Effector memory CD8-positive, alpha-beta T cell (primary cell): ENCODE measurements at regions not wholly inside any gene's neighbourhood (a gene's known extent, or its start where the extent isn't known, plus 50 kb on each side); places are given as distances from the start of the nearest gene placed in this dataset.
"Not testable (repeated sequence)": the region's sequence is repeated elsewhere in the genome, so short reads cannot be mapped to it uniquely, and the experiment has no call there.

Source experiments
- ATAC-seq: fragments of 150-1000 bp; cut with Tn5 transposase; replicated peaks from 2 replicates; pipeline ENCODE4 v1.10.0; 2021; ENCODE audit warnings: mild to moderate bottlenecking, moderate library complexity
- DNase-seq, 3 experiments: peaks; one replicate each; pipeline ENCODE4 v3.0.0; 2021
- H3K27ac Mint-ChIP-seq, 2 donors: one replicate each; pipeline ENCODE4 v1.8.0; 2022; ENCODE audit warnings: mild to moderate bottlenecking in 2 of 2, mixed read lengths in 2 of 2, moderate library complexity in 2 of 2
- H3K27me3 Mint-ChIP-seq, 2 donors: one replicate each; pipeline ENCODE4 v1.8.0; 2022; ENCODE audit warnings: mixed read lengths in 2 of 2
- H3K36me3 Mint-ChIP-seq: one replicate; pipeline ENCODE4 v1.8.0; 2022; ENCODE audit warnings: mild to moderate bottlenecking, moderate library complexity, mixed read lengths; ENCODE audit not compliant: insufficient read depth
- H3K4me1 Mint-ChIP-seq, 2 donors: one replicate each; pipeline ENCODE4 v1.8.0; 2022; ENCODE audit warnings: low read depth in 2 of 2, mixed read lengths in 2 of 2
- H3K4me3 Mint-ChIP-seq, 2 donors: one replicate each; pipeline ENCODE4 v1.8.0; 2022; ENCODE audit warnings: mild to moderate bottlenecking in 2 of 2, mixed read lengths in 2 of 2, moderate library complexity in 2 of 2
- H3K9me3 Mint-ChIP-seq, 2 donors: one replicate each; pipeline ENCODE4 v1.8.0; 2022; ENCODE audit warnings: mixed read lengths in 2 of 2

GRCh38 chr1:181893150-181893549 is 168.4 kb downstream of the ZNF648 start:
- H3K4me1 Mint-ChIP-seq, H3K9me3 Mint-ChIP-seq, H3K36me3 Mint-ChIP-seq, DNase-seq, H3K4me3 Mint-ChIP-seq, H3K27ac Mint-ChIP-seq, H3K27me3 Mint-ChIP-seq, ATAC-seq: not testable (repeated sequence)

GRCh38 chr1:181872562-181872961 is 188.9 kb downstream of the ZNF648 start:
- no peak overlapping the region for H3K4me3 Mint-ChIP-seq
- ATAC-seq (no peak), DNase-seq (no peak)
- peaks cover 0 to 8% of the 10 kb centered on the region in 2 donors for H3K9me3 Mint-ChIP-seq
- no peaks in the 10 kb centered on the region for H3K36me3 Mint-ChIP-seq
- no peak overlapping the region for H3K27ac Mint-ChIP-seq
- no peaks in the 10 kb centered on the region for H3K4me1 Mint-ChIP-seq
- H3K27me3 Mint-ChIP-seq = peaks cover 0 to 40% of the 10 kb centered on the region in 2 donors

- no peak overlapping the region for H3K27ac Mint-ChIP-seq
- H3K27me3 Mint-ChIP-seq = peaks cover 7 to 12% of the 10 kb centered on the region in 2 donors
- ATAC-seq = no peak
- H3K36me3 Mint-ChIP-seq = no peaks in the 10 kb centered on the region
- no peaks in the 10 kb centered on the region for H3K9me3 Mint-ChIP-seq
- DNase-seq = no peak
- no peaks in the 10 kb centered on the region for H3K4me1 Mint-ChIP-seq
- H3K4me3 Mint-ChIP-seq = no peak overlapping the region
These were observed 197.8 kb downstream of the ZNF648 start for GRCh38 chr1:181863736-181864135.

- no peaks in the 10 kb centered on the region for H3K9me3 Mint-ChIP-seq
- H3K36me3 Mint-ChIP-seq = no peaks in the 10 kb centered on the region
- H3K27ac Mint-ChIP-seq = no peak overlapping the region
- no peak overlapping the region for H3K4me3 Mint-ChIP-seq
- no peak for DNase-seq
- H3K27me3 Mint-ChIP-seq = peaks cover under 1 to 12% of the 10 kb centered on the region in 2 donors
- H3K4me1 Mint-ChIP-seq = no peaks in the 10 kb centered on the region
- no peak for ATAC-seq
These were observed 198.5 kb downstream of the ZNF648 start for GRCh38 chr1:181863006-181863405.

GRCh38 chr1:181858135-181858534 is 203.4 kb downstream of the ZNF648 start:
- peaks cover 6 to 11% of the 10 kb centered on the region in 2 donors for H3K27me3 Mint-ChIP-seq
- no peak overlapping the region for H3K4me3 Mint-ChIP-seq
- H3K9me3 Mint-ChIP-seq = peaks cover 0 to 2% of the 10 kb centered on the region in 2 donors
- ATAC-seq (no peak), DNase-seq (no peak)
- H3K36me3 Mint-ChIP-seq = no peaks in the 10 kb centered on the region
- no peaks in the 10 kb centered on the region for H3K4me1 Mint-ChIP-seq
- no peak overlapping the region for H3K27ac Mint-ChIP-seq
